CD14-positive monocyte (primary cell): ENCODE measurements at regions not wholly inside any gene's neighbourhood (a gene's known extent, or its start where the extent isn't known, plus 50 kb on each side); places are given as distances from the start of the nearest gene placed in this dataset.

Source experiments
- DNase-seq, 3 donors: peaks; one replicate each; pipeline ENCODE4 v3.0.0-alpha.2; 2011 to 2022
- H2AFZ ChIP-seq: 2 replicates; pipeline ENCODE4 v1.6.0; 2012; ENCODE audit warnings: mild to moderate bottlenecking, low read depth, low read length, inconsistent platforms; ENCODE audit not compliant: insufficient read depth, poor library complexity, severe bottlenecking
- H3K27ac ChIP-seq, 2 donors: 1 replicate in 1 of 2; 2 replicates in 1 of 2; pipeline ENCODE4 v1.5.1; 2012 to 2013; ENCODE audit warnings: low read length in 2 of 2, control low read depth in 1 of 2, inconsistent platforms in 1 of 2, low read depth in 1 of 2, mild to moderate bottlenecking in 1 of 2
- H3K27me3 ChIP-seq, 2 donors: one replicate each; pipeline versions ENCODE4 v1.6.0 to v1.6.1; 2011 to 2013; ENCODE audit warnings: low read length in 2 of 2; ENCODE audit not compliant: control insufficient read depth in 2 of 2, insufficient read depth in 2 of 2
- H3K36me3 ChIP-seq, 2 donors: replicated peaks in 1 of 2; 1 replicate in 1 of 2; 2 replicates in 1 of 2; pipeline versions ENCODE4 v1.5.1 to v1.6.1; 2012 to 2013; ENCODE audit warnings: low read length in 2 of 2, control low read depth in 1 of 2, inconsistent platforms in 1 of 2, mild to moderate bottlenecking in 1 of 2; ENCODE audit not compliant: insufficient read depth in 2 of 2, control insufficient read depth in 1 of 2
- H3K4me1 ChIP-seq, 2 donors: 1 replicate in 1 of 2; 2 replicates in 1 of 2; pipeline versions ENCODE4 v1.5.1 to v1.6.1; 2012 to 2013; ENCODE audit warnings: low read length in 2 of 2, control low read depth in 1 of 2, inconsistent platforms in 1 of 2, mild to moderate bottlenecking in 1 of 2, moderate library complexity in 1 of 2; ENCODE audit not compliant: insufficient read depth in 2 of 2, control insufficient read depth in 1 of 2
- H3K4me2 ChIP-seq: replicated peaks from 2 replicates; pipeline ENCODE3; 2012; ENCODE audit warnings: low read length, moderate library complexity, mild to moderate bottlenecking; ENCODE audit not compliant: poor library complexity, severe bottlenecking; ENCODE audit errors: extremely low read depth
- H3K4me3 ChIP-seq, 3 experiments: fragments of 200-600 bp in 1 of 3; sonication (generic) in 1 of 3; replicated peaks in 1 of 3; 1 replicate in 2 of 3; 2 replicates in 1 of 3; pipeline ENCODE4 v1.5.1; 2011 to 2013; ENCODE audit warnings: low read length in 3 of 3, mild to moderate bottlenecking in 3 of 3, control low read depth in 2 of 3, low read depth in 2 of 3, inconsistent platforms in 1 of 3, moderate library complexity in 1 of 3
- H3K79me2 ChIP-seq: 2 replicates; pipeline ENCODE4 v1.6.0; 2012; ENCODE audit warnings: mild to moderate bottlenecking, control low read depth, inconsistent platforms, low read length, moderate library complexity; ENCODE audit not compliant: insufficient read depth
- H3K9ac ChIP-seq: 2 replicates; pipeline ENCODE4 v1.6.0; 2017; ENCODE audit warnings: low read length, mild to moderate bottlenecking; ENCODE audit not compliant: insufficient read depth, poor library complexity, severe bottlenecking
- H3K9me3 ChIP-seq, 2 donors: replicated peaks in 1 of 2; 1 replicate in 1 of 2; 2 replicates in 1 of 2; pipeline versions ENCODE4 v1.5.1 to v1.6.1; 2012 to 2013; ENCODE audit warnings: low read length in 2 of 2, control low read depth in 1 of 2; ENCODE audit not compliant: control insufficient read depth in 1 of 2, insufficient read depth in 1 of 2
- H4K20me1 ChIP-seq: 2 replicates; pipeline ENCODE4 v1.6.0; 2012; ENCODE audit warnings: mild to moderate bottlenecking, low read length, control low read depth, moderate library complexity; ENCODE audit not compliant: insufficient read depth
- H3K27ac Mint-ChIP-seq, 7 donors: one replicate each; pipeline ENCODE4 v1.8.0; 2020; ENCODE audit warnings: mild to moderate bottlenecking in 7 of 7, mixed read lengths in 7 of 7, moderate library complexity in 6 of 7, inconsistent platforms in 2 of 7
- H3K27me3 Mint-ChIP-seq, 3 donors: one replicate each; pipeline ENCODE4 v1.8.0; 2021 to 2022; ENCODE audit warnings: low read depth in 3 of 3, mild to moderate bottlenecking in 3 of 3, mixed read lengths in 3 of 3, moderate library complexity in 3 of 3, inconsistent platforms in 1 of 3
- H3K36me3 Mint-ChIP-seq, 2 donors: one replicate each; pipeline ENCODE4 v1.8.0; 2020; ENCODE audit warnings: mixed read lengths in 2 of 2, inconsistent platforms in 1 of 2, mild to moderate bottlenecking in 1 of 2
- H3K4me1 Mint-ChIP-seq: one replicate; pipeline ENCODE4 v1.8.0; 2020; ENCODE audit warnings: mild to moderate bottlenecking, mixed read lengths
- H3K4me3 Mint-ChIP-seq, 2 donors: one replicate each; pipeline ENCODE4 v1.8.0; 2020; ENCODE audit warnings: mild to moderate bottlenecking in 2 of 2, mixed read lengths in 2 of 2, moderate library complexity in 1 of 2
- H3K9me3 Mint-ChIP-seq, 7 donors: one replicate each; pipeline ENCODE4 v1.8.0; 2020 to 2022; ENCODE audit warnings: mixed read lengths in 7 of 7, mild to moderate bottlenecking in 6 of 7, moderate library complexity in 6 of 7, inconsistent platforms in 2 of 7
- WGBS: methylation state at CpG from one replicate; pipeline ENCODE4 v1.1.5; 2013; ENCODE audit warnings: missing lambda C conversion rate; ENCODE audit not compliant: insufficient coverage; 5-methylcytosine and 5-hydroxymethylcytosine counted together
- intact Hi-C, 2 donors: fragments of 100-400 bp; cut with micrococcal nuclease; formaldehyde crosslinking; loops; one replicate each; pipeline versions ENCODE4 v1.15.0 to v1.15.1; 2023
- TF ChIP-seq, protein P1 (sequence below): fragments of 200-600 bp; IDR thresholded peaks from one replicate; pipeline ENCODE4 v1.8.0; 2022; ENCODE audit warnings: antibody characterized with exemption, mild to moderate bottlenecking

DNA sequence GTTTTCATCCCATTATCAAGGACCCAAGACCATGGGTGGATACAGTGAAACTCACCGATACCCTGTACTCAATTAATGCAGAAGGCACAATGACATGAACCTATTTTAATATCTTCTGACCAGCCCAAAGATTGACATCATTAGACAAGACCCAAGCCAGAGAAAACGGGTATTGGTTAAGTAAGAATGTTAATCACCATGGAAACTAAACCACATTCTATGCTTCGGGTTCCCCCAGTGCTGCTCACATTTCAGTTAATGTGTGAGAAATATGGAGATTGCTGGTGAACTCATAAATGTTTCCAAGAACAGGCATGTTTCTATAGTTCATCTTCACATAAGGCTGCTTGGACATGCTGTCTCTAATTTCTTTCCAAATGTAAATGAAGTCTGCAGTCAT lies 77.0 kb downstream of the IRX2 start:
- no peak overlapping the region for H2AFZ ChIP-seq
- H3K27me3 ChIP-seq, result no peaks in the 10 kb centered on the region
- no peak overlapping the region for H3K9ac ChIP-seq
- Mint-ChIP-seq H3K27me3 (no peaks in the 10 kb centered on the region), H3K27ac (no peak overlapping the region), H3K4me3 (no peak overlapping the region), H3K4me1 (no peaks in the 10 kb centered on the region), H3K9me3 (peaks cover 0 to 9% (median 2%) of the 10 kb centered on the region in 7 donors), H3K36me3 (no peaks in the 10 kb centered on the region)
- no peak overlapping the region for H3K4me3 ChIP-seq
- no peak overlapping the region for H3K4me2 ChIP-seq
- intact Hi-C loops, result no loop called here
- no peak overlapping the region for H3K27ac ChIP-seq
- H3K9me3 ChIP-seq, result peaks cover 0 to 14% of the 10 kb centered on the region in 2 donors
- H3K4me1 ChIP-seq, result no peaks in the 10 kb centered on the region
- no peak for DNase-seq
- H3K36me3 ChIP-seq, result no peaks in the 10 kb centered on the region
- TF ChIP-seq, protein P1, sequence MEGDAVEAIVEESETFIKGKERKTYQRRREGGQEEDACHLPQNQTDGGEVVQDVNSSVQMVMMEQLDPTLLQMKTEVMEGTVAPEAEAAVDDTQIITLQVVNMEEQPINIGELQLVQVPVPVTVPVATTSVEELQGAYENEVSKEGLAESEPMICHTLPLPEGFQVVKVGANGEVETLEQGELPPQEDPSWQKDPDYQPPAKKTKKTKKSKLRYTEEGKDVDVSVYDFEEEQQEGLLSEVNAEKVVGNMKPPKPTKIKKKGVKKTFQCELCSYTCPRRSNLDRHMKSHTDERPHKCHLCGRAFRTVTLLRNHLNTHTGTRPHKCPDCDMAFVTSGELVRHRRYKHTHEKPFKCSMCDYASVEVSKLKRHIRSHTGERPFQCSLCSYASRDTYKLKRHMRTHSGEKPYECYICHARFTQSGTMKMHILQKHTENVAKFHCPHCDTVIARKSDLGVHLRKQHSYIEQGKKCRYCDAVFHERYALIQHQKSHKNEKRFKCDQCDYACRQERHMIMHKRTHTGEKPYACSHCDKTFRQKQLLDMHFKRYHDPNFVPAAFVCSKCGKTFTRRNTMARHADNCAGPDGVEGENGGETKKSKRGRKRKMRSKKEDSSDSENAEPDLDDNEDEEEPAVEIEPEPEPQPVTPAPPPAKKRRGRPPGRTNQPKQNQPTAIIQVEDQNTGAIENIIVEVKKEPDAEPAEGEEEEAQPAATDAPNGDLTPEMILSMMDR, result no peak
- no peaks in the 10 kb centered on the region for H4K20me1 ChIP-seq
- H3K79me2 ChIP-seq, result no peaks in the 10 kb centered on the region
- no CpG with 5 or more reads among the region's 3 CpGs for WGBS

DNA sequence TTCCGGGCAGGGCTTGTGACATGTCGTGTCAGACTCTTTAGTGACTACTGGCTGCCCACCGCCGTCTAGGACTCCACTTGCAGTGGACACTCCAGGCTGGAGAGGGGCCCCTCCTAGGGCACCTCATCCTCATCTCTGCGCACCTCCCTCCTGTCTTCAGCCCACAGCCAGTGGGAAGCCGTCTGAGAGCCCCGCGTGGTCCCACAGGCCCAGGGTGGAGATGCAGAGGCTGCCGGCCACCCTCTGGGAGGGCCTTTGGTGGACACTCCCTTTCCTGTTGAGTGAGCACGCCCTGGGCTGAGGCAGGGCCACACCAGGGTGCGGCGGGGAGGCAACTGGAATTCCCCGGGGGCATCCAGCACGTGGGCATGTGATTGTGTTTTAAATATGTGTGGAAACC lies 80.5 kb downstream of the IRX2 start:
- H3K27ac Mint-ChIP-seq, result no peak overlapping the region
- no peaks in the 10 kb centered on the region for H3K79me2 ChIP-seq
- intact Hi-C loops, result no loop called here

More for the DNA sequence above, 80.5 kb downstream of the IRX2 start:
- no peaks in the 10 kb centered on the region for H4K20me1 ChIP-seq
- H3K36me3 Mint-ChIP-seq, result no peaks in the 10 kb centered on the region
- no peak for DNase-seq
- H3K36me3 ChIP-seq, result no peaks in the 10 kb centered on the region
- H3K9ac ChIP-seq, result no peak overlapping the region
- TF ChIP-seq, protein P1, result no peak
- no peak overlapping the region for H3K4me3 Mint-ChIP-seq
- H3K4me1 Mint-ChIP-seq, result no peaks in the 10 kb centered on the region
- H3K4me2 ChIP-seq, result no peak overlapping the region
- H3K9me3 ChIP-seq, result peaks cover 0 to 7% of the 10 kb centered on the region in 2 donors
- peaks cover 0 to 5% (median 2%) of the 10 kb centered on the region in 7 donors for H3K9me3 Mint-ChIP-seq
- no peaks in the 10 kb centered on the region for H3K27me3 ChIP-seq
- 82% methylated on average over 8 of the region's 14 CpGs for WGBS
- no peak overlapping the region for H3K4me3 ChIP-seq
- no peaks in the 10 kb centered on the region for H3K27me3 Mint-ChIP-seq
- no peaks in the 10 kb centered on the region for H3K4me1 ChIP-seq
- no peak overlapping the region for H3K27ac ChIP-seq
- H2AFZ ChIP-seq, result no peak overlapping the region
